Fibroblast of lung (primary cell): ENCODE measurements at regions not wholly inside any gene's neighbourhood (a gene's known extent, or its start where the extent isn't known, plus 50 kb on each side); places are given as distances from the start of the nearest gene placed in this dataset.

Experiments used
- CTCF ChIP-seq, 2 donors: IDR thresholded peaks in 1 of 2; conservative IDR thresholded peaks in 1 of 2; 1 replicate in 1 of 2; 2 replicates in 1 of 2; pipeline ENCODE4 v1.5.1; 2011 to 2012; ENCODE audit warnings: low read length in 2 of 2, control low read depth in 1 of 2, inconsistent platforms in 1 of 2, low read depth in 1 of 2, mild to moderate bottlenecking in 1 of 2
- EZH2 ChIP-seq: IDR thresholded peaks from 2 replicates; pipeline ENCODE4 v1.5.1; 2012; ENCODE audit warnings: low read length, control low read depth, mild to moderate bottlenecking; ENCODE audit errors: missing control alignments

- TF ChIP-seq CTCF (conservative IDR thresholded peaks at IDR 0.05 in 1 of 2, IDR thresholded peaks at IDR 0.05 in 1 of 2; ENCODE audit: low read depth in 1 of 2, low read length in 2 of 2) (no peak), EZH2 (no peak)
Observed at GRCh38 chr21:35311985-35312384, 262.9 kb upstream of the RUNX1 start.
